GM03348 (cell line): ENCODE measurements at regions not wholly inside any gene's neighbourhood (a gene's known extent, or its start where the extent isn't known, plus 50 kb on each side); places are given as distances from the start of the nearest gene placed in this dataset.

ENCODE experiments used
- DNase-seq: peaks from one replicate; pipeline ENCODE4 v3.0.0; 2012; ENCODE audit warnings: low spot score

GRCh38 chr17:73754886-73755400, 110.7 kb upstream of the SDK2 start:
- no peak for DNase-seq

GRCh38 chr17:73757420-73757819, 113.2 kb upstream of the SDK2 start:
- no peak for DNase-seq

- DNase-seq, result no peak
Measured at GRCh38 chr17:73758245-73758644, 114.0 kb upstream of the SDK2 start.

GRCh38 chr17:73759324-73759723, 115.1 kb upstream of the SDK2 start:
- no peak for DNase-seq

GRCh38 chr17:73759734-73760438, 115.6 kb upstream of the SDK2 start:
- no peak for DNase-seq

- DNase-seq, result no peak
Measured at GRCh38 chr17:73760439-73760758, 116.2 kb upstream of the SDK2 start.

- DNase-seq, result no peak
Measured at GRCh38 chr17:73765824-73766563, 121.7 kb upstream of the SDK2 start.

GRCh38 chr17:73767696-73768095, 123.5 kb upstream of the SDK2 start:
- DNase-seq, result no peak

- DNase-seq, result no peak
Measured at GRCh38 chr17:73768691-73769090, 124.4 kb upstream of the SDK2 start.

GRCh38 chr17:73769479-73769878, 125.2 kb upstream of the SDK2 start:
- no peak for DNase-seq

- peak; percentile 78 for DNase-seq
Measured at GRCh38 chr17:73770115-73770848, 126.0 kb upstream of the SDK2 start.

- no peak for DNase-seq
Measured at GRCh38 chr17:73770849-73771229, 126.6 kb upstream of the SDK2 start.

- DNase-seq, result no peak
Measured at GRCh38 chr17:73772107-73772705, 128.0 kb upstream of the SDK2 start.

- DNase-seq, result no peak
Measured at GRCh38 chr17:73773702-73774101, 129.5 kb upstream of the SDK2 start.

- no peak for DNase-seq
Measured at GRCh38 chr17:73774852-73775251, 130.6 kb upstream of the SDK2 start.

GRCh38 chr17:73776351-73777130, 132.3 kb upstream of the SDK2 start:
- no peak for DNase-seq

GRCh38 chr17:73777131-73777449, 132.8 kb upstream of the SDK2 start:
- no peak for DNase-seq

GRCh38 chr17:73782231-73782630, 138.0 kb upstream of the SDK2 start:
- no peak for DNase-seq

GRCh38 chr17:73782641-73783381, 138.6 kb upstream of the SDK2 start:
- no peak for DNase-seq

GRCh38 chr17:73783382-73783766, 139.1 kb upstream of the SDK2 start:
- DNase-seq, result no peak

GRCh38 chr17:73783945-73784603, 139.8 kb upstream of the SDK2 start:
- DNase-seq, result no peak
